ENCODE measurements at regions not wholly inside any gene's neighbourhood (a gene's known extent, or its start where the extent isn't known, plus 50 kb on each side); places are given as distances from the start of the nearest gene placed in this dataset.

- H3K27ac ChIP-seq (ENCODE audit: extremely low read depth, low read depth, low read length) = no peak overlapping the region
- H2AFZ ChIP-seq (ENCODE audit: low read depth, low read length) = no peak overlapping the region
- H3K4me3 ChIP-seq = no peak overlapping the region
- BruUV-seq (replicated peaks) = no TSS peak
- H3K27me3 ChIP-seq (ENCODE audit: control insufficient read depth in 2 of 2, insufficient read depth in 2 of 2, low read length in 2 of 2) = peaks cover 5 to 12% of the 10 kb centered on the region in 2 experiments; a peak in 3 of 5 replicates
- no peaks in the 10 kb centered on the region for H4K20me1 ChIP-seq (replicated peaks; ENCODE audit: control insufficient read depth, insufficient read depth, low read length)
- POLR2A ChIA-PET = interaction anchor here (0.6 kb wide), 1 partner anchor 20 kb away, joined by 3 read pairs; no protein-coding TSS in a partner anchor
- H3K9me3 ChIP-seq (replicated peaks; ENCODE audit: control insufficient read depth, insufficient read depth, low read depth, low read length) = no peaks in the 10 kb centered on the region
- ATAC-seq = no peak
- FAIRE-seq = no peak
- no peaks in the 10 kb centered on the region for H3K9me1 ChIP-seq (ENCODE audit: control insufficient read depth, insufficient read depth, low read length)
- no peak for TF ChIP-seq SPI1 (IDR thresholded peaks at IDR 0.05; ENCODE audit: borderline replicate concordance, low read depth, low read length)
- no peak for TF ChIP-seq U2AF2 (optimal IDR thresholded peaks at IDR 0.05; ENCODE audit: low read depth, low read length)
- TF ChIP-seq NFYB (IDR thresholded peaks at IDR 0.05; ENCODE audit: extremely low read depth, insufficient read length) = no peak
- no peak for TF ChIP-seq ZNF232 (CRISPR knock-in tag; IDR thresholded peaks at IDR 0.05)
- no peak for TF ChIP-seq ZNF445 (CRISPR knock-in tag; IDR thresholded peaks at IDR 0.05; ENCODE audit: low read depth)
- TF ChIP-seq LARP7 (IDR thresholded peaks at IDR 0.05) = no peak
- no peak for TF ChIP-seq SNAPC5 (CRISPR knock-in tag; IDR thresholded peaks at IDR 0.05)
- TF ChIP-seq PTTG1 (tag; IDR thresholded peaks at IDR 0.05; ENCODE audit: low read depth) = no peak
- no peak for TF ChIP-seq E4F1 (CRISPR knock-in tag; IDR thresholded peaks at IDR 0.05; ENCODE audit: borderline replicate concordance)
- TF ChIP-seq ZNF707 (CRISPR knock-in tag; conservative IDR thresholded peaks at IDR 0.05) = no peak
- no peak for TF ChIP-seq ZFPM2 (CRISPR knock-in tag; IDR thresholded peaks at IDR 0.05)
- TF ChIP-seq STAT6 (CRISPR knock-in tag; IDR thresholded peaks at IDR 0.05) = no peak
- no peak for TF ChIP-seq NRF1 (conservative IDR thresholded peaks at IDR 0.05 in 1 of 2, IDR thresholded peaks at IDR 0.05 in 1 of 2)
- no peak overlapping the region for H3K4me2 ChIP-seq (ENCODE audit: insufficient read depth, low read length)
- H3K79me2 ChIP-seq (ENCODE audit: control insufficient read depth, insufficient read depth, low read length) = no peaks in the 10 kb centered on the region
- DNase-seq (ENCODE audit: extremely low read depth in 1 of 4, low spot score in 3 of 4) = no peak
- intact Hi-C loops (cut with micrococcal nuclease) = no loop called here
- in situ Hi-C loops (cut with MboI) = no loop called here
- no peaks in the 10 kb centered on the region for H3K36me3 ChIP-seq (ENCODE audit: control insufficient read depth, insufficient read depth, low read length)
- WGBS (ENCODE audit: insufficient coverage, low coverage, missing lambda C conversion rate) = 0% methylated on average over 2 of the region's 2 CpGs
- CTCF ChIA-PET (ENCODE audit: low intra/inter-chr PET ratio) = no interaction called here
- H3K4me1 ChIP-seq (replicated peaks in 1 of 2; ENCODE audit: control insufficient read depth in 2 of 2, insufficient read depth in 2 of 2, low read length in 2 of 2) = no peaks in the 10 kb centered on the region
- no peak overlapping the region for H3K9ac ChIP-seq (ENCODE audit: insufficient read depth in 1 of 2, low read depth in 2 of 2, low read length in 2 of 2)
These were observed 67.0 kb downstream of the CYTL1 start for GRCh38 chr4:4952273-4952672.

Measured in K562 (cell line).